Chondrocyte (in vitro differentiated cells): ENCODE measurements at regions not wholly inside any gene's neighbourhood (a gene's known extent, or its start where the extent isn't known, plus 50 kb on each side); places are given as distances from the start of the nearest gene placed in this dataset.
"Not testable (repeated sequence)": the region's sequence is repeated elsewhere in the genome, so short reads cannot be mapped to it uniquely, and the experiment has no call there.

Experiments used
- DNase-seq: peaks from one replicate; pipeline ENCODE4 v3.0.0; 2021; ENCODE audit warnings: mixed read lengths, low spot score
- H3K27ac Mint-ChIP-seq: one replicate; pipeline ENCODE4 v1.8.0; 2021; ENCODE audit warnings: mild to moderate bottlenecking, moderate library complexity, mixed read lengths; ENCODE audit not compliant: unreplicated experiment
- H3K27me3 Mint-ChIP-seq: 2 replicates; pipeline ENCODE4 v1.8.0; 2021; ENCODE audit warnings: low read depth, mixed read lengths
- H3K36me3 Mint-ChIP-seq: 2 replicates; pipeline ENCODE4 v1.8.0; 2021; ENCODE audit warnings: low read depth, mixed read lengths
- H3K4me1 Mint-ChIP-seq: 2 replicates; pipeline ENCODE4 v1.8.0; 2021; ENCODE audit warnings: low read depth, mild to moderate bottlenecking, mixed read lengths
- H3K4me3 Mint-ChIP-seq: one replicate; pipeline ENCODE4 v1.8.0; 2021; ENCODE audit warnings: mild to moderate bottlenecking, moderate library complexity, mixed read lengths; ENCODE audit not compliant: unreplicated experiment
- H3K9me3 Mint-ChIP-seq: 2 replicates; pipeline ENCODE4 v1.8.0; 2021; ENCODE audit warnings: low read depth, mixed read lengths
- CTCF ChIP-seq: fragments of 200-600 bp; sonication (generic); IDR thresholded peaks from 2 replicates; pipeline ENCODE4 v1.5.0; 2021; ENCODE audit warnings: antibody characterized with exemption, mild to moderate bottlenecking, moderate library complexity

DNA sequence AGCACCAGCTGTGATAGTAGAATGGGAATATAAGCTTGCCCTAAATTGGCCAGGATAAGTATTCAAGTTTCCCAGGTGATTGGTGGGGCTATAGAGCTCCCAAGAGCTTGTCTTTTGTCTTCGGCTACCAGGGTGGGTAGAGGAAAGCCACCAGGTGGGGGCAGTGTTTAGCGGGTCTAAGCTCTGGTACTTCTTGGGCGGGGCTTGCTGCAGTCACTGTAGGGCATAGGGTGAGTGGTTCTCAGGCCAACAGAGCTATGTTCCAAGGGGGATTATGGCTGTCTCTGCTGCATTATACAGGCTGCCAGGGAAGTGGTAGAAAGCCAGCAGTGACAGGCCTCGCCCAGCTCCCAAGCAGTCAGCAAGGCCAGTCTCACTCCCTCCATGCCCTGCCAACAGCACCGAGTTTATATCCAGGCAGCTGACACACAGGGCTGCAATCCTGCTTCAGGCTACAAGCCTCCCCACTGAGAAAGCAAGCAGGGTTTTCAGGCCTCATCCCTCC lies 110.7 kb downstream of the ZNF467 start:
- DNase-seq = no peak
- Mint-ChIP-seq H3K27ac (no peak overlapping the region), H3K4me1 (no peaks in the 10 kb centered on the region), H3K4me3 (no peak overlapping the region), H3K36me3 (no peaks in the 10 kb centered on the region), H3K9me3 (peaks cover 14% of the 10 kb centered on the region), H3K27me3 (peaks cover 32% of the 10 kb centered on the region)
- peak; percentile 73 for TF ChIP-seq CTCF

GRCh38 chr7:149655784-149656183 lies 117.6 kb downstream of the ZNF467 start:
- Mint-ChIP-seq H3K9me3 (peaks cover 42% of the 10 kb centered on the region), H3K36me3 (no peaks in the 10 kb centered on the region)

GRCh38 chr7:149654588-149654987 lies 118.8 kb downstream of the ZNF467 start:
- H3K4me1 Mint-ChIP-seq = no peaks in the 10 kb centered on the region
- no peaks in the 10 kb centered on the region for H3K36me3 Mint-ChIP-seq
- H3K27me3 Mint-ChIP-seq = peaks cover 9% of the 10 kb centered on the region
- no peak for TF ChIP-seq CTCF
- H3K27ac Mint-ChIP-seq = no peak overlapping the region
- H3K9me3 Mint-ChIP-seq = peaks cover 35% of the 10 kb centered on the region
- no peak overlapping the region for H3K4me3 Mint-ChIP-seq
- no peak for DNase-seq

More at GRCh38 chr7:149655784-149656183, 117.6 kb downstream of the ZNF467 start:
- H3K4me1 Mint-ChIP-seq = no peaks in the 10 kb centered on the region
- H3K4me3 Mint-ChIP-seq = no peak overlapping the region
- no peak for DNase-seq
- H3K27ac Mint-ChIP-seq = no peak overlapping the region
- TF ChIP-seq CTCF = no peak
- H3K27me3 Mint-ChIP-seq = peaks cover 17% of the 10 kb centered on the region

DNA sequence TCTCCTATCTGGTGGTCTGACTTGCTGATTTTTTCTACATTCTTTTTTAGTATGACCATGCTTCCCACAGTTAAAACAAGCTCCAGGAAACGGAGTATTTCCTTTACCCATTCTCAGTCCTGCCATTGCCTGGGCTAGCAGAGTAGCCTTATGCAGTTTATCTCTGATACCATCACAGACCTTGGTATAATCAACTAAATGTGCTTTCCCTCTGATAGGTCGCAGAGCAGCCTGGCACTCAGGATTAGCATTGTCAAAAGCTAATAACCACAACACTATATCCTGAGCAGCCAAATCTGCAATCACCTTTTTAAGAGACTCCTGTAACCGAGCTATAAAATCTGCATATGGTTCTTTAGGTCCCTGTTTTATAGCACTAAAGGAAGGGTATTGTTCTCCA lies 123.2 kb downstream of the ZNF467 start:
- not testable (repeated sequence) for H3K27ac Mint-ChIP-seq, H3K4me3 Mint-ChIP-seq, DNase-seq, H3K4me1 Mint-ChIP-seq, H3K36me3 Mint-ChIP-seq
- H3K27me3 Mint-ChIP-seq = peaks cover 27% of the 10 kb centered on the region
- H3K9me3 Mint-ChIP-seq = peaks cover 33% of the 10 kb centered on the region

DNA sequence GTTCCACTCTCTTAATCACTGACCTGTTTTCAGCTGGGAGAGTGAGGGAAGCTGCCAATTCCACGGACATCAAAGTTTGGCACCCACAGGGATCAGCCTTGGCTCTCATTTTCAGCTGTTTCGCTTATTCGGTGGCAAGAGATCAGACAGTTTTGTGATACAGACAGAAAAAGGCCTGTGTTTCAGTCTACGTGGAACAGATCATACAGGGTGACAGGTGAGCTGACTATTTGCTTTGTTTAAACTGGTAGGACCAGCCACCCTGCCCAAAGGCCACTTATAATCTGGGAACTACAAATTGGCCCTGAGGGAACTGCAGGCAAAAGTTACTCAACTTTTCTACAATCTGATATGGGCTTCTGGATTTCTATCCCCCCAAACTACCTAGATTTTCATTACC lies 128.6 kb downstream of the ZNF467 start:
- Mint-ChIP-seq H3K36me3 (no peaks in the 10 kb centered on the region), H3K4me3 (no peak overlapping the region), H3K9me3 (no peaks in the 10 kb centered on the region), H3K4me1 (no peaks in the 10 kb centered on the region), H3K27ac (no peak overlapping the region), H3K27me3 (peaks cover 26% of the 10 kb centered on the region)
- no peak for TF ChIP-seq CTCF
- no peak for DNase-seq

GRCh38 chr7:149642589-149642988 lies 130.8 kb downstream of the ZNF467 start:
- DNase-seq = no peak
- Mint-ChIP-seq H3K27ac (no peak overlapping the region), H3K27me3 (peaks cover 29% of the 10 kb centered on the region), H3K9me3 (no peaks in the 10 kb centered on the region), H3K36me3 (no peaks in the 10 kb centered on the region), H3K4me3 (no peak overlapping the region), H3K4me1 (no peaks in the 10 kb centered on the region)
- TF ChIP-seq CTCF = no peak
